ENCODE measurements at regions not wholly inside any gene's neighbourhood (a gene's known extent, or its start where the extent isn't known, plus 50 kb on each side); places are given as distances from the start of the nearest gene placed in this dataset.

DNA sequence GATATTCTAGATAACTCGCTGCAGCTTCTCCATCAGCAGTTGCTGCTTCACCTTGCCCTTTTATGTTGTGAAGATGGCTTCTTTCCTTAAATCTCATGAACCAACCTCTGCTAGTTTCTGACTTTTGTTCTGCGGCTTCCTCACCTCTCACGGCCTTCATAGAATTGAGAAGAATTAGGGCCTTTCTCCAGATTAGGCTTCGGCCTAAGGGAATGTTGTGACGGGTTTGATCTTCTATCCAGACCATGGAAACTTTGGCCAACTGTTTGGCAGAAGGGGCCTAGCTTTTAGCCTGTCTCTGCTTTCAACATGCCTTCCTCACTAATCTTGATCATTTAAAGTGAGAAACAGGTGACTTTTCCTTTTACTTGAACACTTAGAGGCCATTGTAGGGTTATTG is 199.9 kb downstream of the CYP26B1 start:
- no peak for TF ChIP-seq POLR2A (IDR thresholded peaks at IDR 0.05; ENCODE audit: low read length)
- TF ChIP-seq GATA1 (IDR thresholded peaks at IDR 0.05; ENCODE audit: low read depth, low read length): no peak
- no peak for DNase-seq

GRCh38 chr2:71945603-71945959 is 202.1 kb downstream of the CYP26B1 start:
- no peak for DNase-seq
- TF ChIP-seq GATA1 (IDR thresholded peaks at IDR 0.05; ENCODE audit: low read depth, low read length): no peak

GRCh38 chr2:71944806-71945602 is 202.7 kb downstream of the CYP26B1 start:
- no peak for DNase-seq
- no peak for TF ChIP-seq POLR2A (IDR thresholded peaks at IDR 0.05; ENCODE audit: low read length)
- no peak for TF ChIP-seq GATA1 (IDR thresholded peaks at IDR 0.05; ENCODE audit: low read depth, low read length)

GRCh38 chr2:71944183-71944550 is 203.5 kb downstream of the CYP26B1 start:
- TF ChIP-seq GATA1 (IDR thresholded peaks at IDR 0.05; ENCODE audit: low read depth, low read length): no peak
- no peak for TF ChIP-seq POLR2A (IDR thresholded peaks at IDR 0.05; ENCODE audit: low read length)
- no peak for DNase-seq

GRCh38 chr2:71943238-71944182 is 204.2 kb downstream of the CYP26B1 start:
- no peak for TF ChIP-seq GATA1 (IDR thresholded peaks at IDR 0.05; ENCODE audit: low read depth, low read length)
- TF ChIP-seq POLR2A (IDR thresholded peaks at IDR 0.05; ENCODE audit: low read length): no peak

DNA sequence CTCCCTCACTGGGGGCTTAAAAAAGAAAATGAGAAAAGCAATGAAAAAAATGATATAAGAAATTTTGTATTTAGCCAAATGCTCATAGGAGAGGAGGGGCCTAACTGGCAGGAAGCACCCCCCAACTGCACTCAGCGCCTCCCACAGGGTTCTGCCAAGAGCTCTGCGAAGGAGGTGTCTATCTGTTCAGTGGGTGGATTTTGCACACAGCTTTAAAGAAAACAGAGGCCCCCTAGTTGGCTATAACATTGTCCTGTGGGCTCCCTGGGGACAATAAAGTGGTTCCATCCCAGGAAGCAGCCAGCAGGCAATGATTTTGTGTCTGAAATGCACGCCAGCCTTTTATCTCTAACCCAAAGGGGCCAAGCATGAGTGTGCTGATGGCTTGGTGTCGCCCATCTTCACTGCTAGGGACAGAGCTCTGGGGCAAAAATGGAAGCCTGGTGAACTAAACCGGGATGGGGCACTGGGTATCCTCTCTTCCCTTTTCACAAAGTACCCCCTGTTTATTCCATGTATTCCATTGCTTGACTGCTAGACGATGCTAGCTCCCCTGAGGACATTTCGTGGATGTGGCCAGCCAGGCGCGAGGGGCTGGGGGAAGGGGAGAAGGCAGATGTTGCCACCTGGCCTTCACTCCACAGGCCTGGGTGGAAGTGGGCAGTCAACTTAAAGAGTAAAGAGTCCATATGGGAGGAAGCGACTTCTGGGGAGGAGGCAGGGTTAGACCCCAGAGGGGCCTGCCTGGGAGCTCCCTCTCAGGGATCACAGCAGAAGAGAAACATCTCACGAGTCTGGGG is 205.7 kb downstream of the CYP26B1 start:
- TF ChIP-seq POLR2A (IDR thresholded peaks at IDR 0.05; ENCODE audit: low read length) (no peak), GATA1 (IDR thresholded peaks at IDR 0.05; ENCODE audit: low read depth, low read length) (no peak)
- DNase-seq: no peak

More at GRCh38 chr2:71943238-71944182, 204.2 kb downstream of the CYP26B1 start:
- no peak for DNase-seq

DNA sequence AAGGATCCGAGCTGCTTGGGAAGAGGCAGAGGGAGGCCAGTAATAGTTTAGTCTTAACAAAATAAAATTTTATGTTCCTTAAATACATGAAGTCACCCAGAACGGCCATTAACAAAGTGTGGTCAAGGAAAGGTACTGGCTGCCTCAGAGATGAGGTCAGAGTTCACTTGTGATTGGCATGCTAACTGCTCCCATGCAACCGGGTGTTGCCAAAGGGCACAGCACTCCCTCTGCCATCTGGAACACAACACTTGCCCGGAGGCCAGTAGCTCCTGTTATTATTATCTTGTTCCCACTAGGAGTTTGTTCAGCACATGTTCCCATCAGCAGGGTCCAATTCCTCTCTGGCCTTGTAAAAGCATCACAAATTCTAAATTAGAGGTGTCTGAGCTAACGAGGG is 207.0 kb downstream of the CYP26B1 start:
- DNase-seq: no peak
- no peak for TF ChIP-seq POLR2A (IDR thresholded peaks at IDR 0.05; ENCODE audit: low read length)
- TF ChIP-seq GATA1 (IDR thresholded peaks at IDR 0.05; ENCODE audit: low read depth, low read length): no peak

- no peak for TF ChIP-seq POLR2A (IDR thresholded peaks at IDR 0.05; ENCODE audit: low read length)
- TF ChIP-seq GATA1 (IDR thresholded peaks at IDR 0.05; ENCODE audit: low read depth, low read length): no peak
- no peak for DNase-seq
These were observed 207.8 kb downstream of the CYP26B1 start for GRCh38 chr2:71939588-71940535.

GRCh38 chr2:71938659-71939587 is 208.7 kb downstream of the CYP26B1 start:
- no peak for TF ChIP-seq POLR2A (IDR thresholded peaks at IDR 0.05; ENCODE audit: low read length)
- no peak for TF ChIP-seq GATA1 (IDR thresholded peaks at IDR 0.05; ENCODE audit: low read depth, low read length)
- no peak for DNase-seq

DNA sequence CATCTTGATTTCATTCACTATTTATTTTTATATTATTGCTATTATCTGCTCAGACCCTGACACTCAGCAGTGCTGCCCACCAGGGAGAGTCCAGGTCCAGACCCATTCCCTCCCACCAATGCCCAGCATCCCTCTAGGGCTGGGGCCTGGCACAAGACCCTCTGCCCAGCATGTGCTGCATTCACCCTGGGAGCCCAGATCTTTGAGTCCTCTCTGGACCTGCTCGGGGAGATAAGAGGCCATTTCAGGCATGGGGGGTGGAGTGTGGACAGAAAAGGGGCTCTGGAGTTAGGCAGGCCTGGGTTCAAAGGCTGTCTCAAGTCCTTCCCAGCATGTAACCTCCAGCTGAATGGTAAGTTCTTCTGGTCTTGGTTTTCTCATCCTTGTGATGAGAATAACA is 209.6 kb downstream of the CYP26B1 start:
- DNase-seq: no peak

DNA sequence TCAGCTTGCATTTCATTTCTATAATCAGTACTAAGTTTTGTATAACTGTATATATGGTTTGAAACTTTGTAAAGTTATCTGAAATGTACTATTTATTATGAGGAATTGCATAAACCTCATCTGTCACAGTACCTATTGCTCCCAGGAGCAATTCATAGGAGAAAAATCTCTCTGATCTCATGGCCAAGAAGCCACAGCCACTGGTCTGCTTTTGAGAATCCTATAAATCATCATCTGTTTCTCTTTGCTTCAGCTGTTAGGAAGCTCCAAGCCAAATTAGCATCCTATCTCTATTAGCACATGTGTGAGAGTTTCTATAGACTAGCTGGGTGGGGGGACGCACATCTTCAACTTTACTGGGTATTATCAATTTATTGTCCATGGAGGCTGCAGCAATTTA is 210.3 kb downstream of the CYP26B1 start:
- TF ChIP-seq GATA1 (IDR thresholded peaks at IDR 0.05; ENCODE audit: low read depth, low read length) (no peak), POLR2A (IDR thresholded peaks at IDR 0.05; ENCODE audit: low read length) (no peak)
- DNase-seq: no peak

More for the DNA sequence above, 209.6 kb downstream of the CYP26B1 start:
- TF ChIP-seq POLR2A (IDR thresholded peaks at IDR 0.05; ENCODE audit: low read length) (no peak), GATA1 (IDR thresholded peaks at IDR 0.05; ENCODE audit: low read depth, low read length) (no peak)
